Activated B cell treated with CpG ODN at 0.5 μM for 24 hours (primary cell): ENCODE measurements at regions not wholly inside any gene's neighbourhood (a gene's known extent, or its start where the extent isn't known, plus 50 kb on each side); places are given as distances from the start of the nearest gene placed in this dataset.

Experiments
- ATAC-seq: fragments of 200-7000 bp; cut with Tn5 transposase; one replicate; pipeline ENCODE4 v1.10.0; 2021; ENCODE audit warnings: low read depth, mild to moderate bottlenecking, moderate library complexity
- CTCF ChIA-PET: fragments of 350-600 bp; sonication (Branson Sonifier 250); formaldehyde crosslinking; loops from one replicate; lab custom pipeline; 2021; ENCODE audit warnings: antibody characterized with exemption; lab: Charles Lee
- POLR2A ChIA-PET: fragments of 350-600 bp; sonication (Branson Sonifier 250); formaldehyde crosslinking; loops from one replicate; lab custom pipeline; 2021; ENCODE audit warnings: antibody characterized with exemption; lab: Charles Lee
- DNase-seq: peaks from one replicate; pipeline ENCODE4 v3.0.0; 2022
- H3K27ac Mint-ChIP-seq: one replicate; pipeline ENCODE4 v1.8.0; 2020; ENCODE audit warnings: mixed read lengths
- H3K27me3 Mint-ChIP-seq: one replicate; pipeline ENCODE4 v1.8.0; 2021; ENCODE audit warnings: mixed read lengths
- H3K36me3 Mint-ChIP-seq: one replicate; pipeline ENCODE4 v1.8.0; 2021; ENCODE audit warnings: low read depth, mixed read lengths
- H3K4me1 Mint-ChIP-seq: one replicate; pipeline ENCODE4 v1.8.0; 2021; ENCODE audit warnings: mixed read lengths
- H3K4me3 Mint-ChIP-seq: one replicate; pipeline ENCODE4 v1.8.0; 2020; ENCODE audit warnings: mild to moderate bottlenecking, mixed read lengths
- H3K9me3 Mint-ChIP-seq: one replicate; pipeline ENCODE4 v1.8.0; 2020; ENCODE audit warnings: mixed read lengths
- intact Hi-C: fragments of 100-400 bp; cut with micrococcal nuclease; formaldehyde crosslinking; loops from one replicate; pipeline ENCODE4 v1.15.1; 2024
- TF ChIP-seq, protein P1 (sequence below): fragments of 200-600 bp; IDR thresholded peaks from one replicate; pipeline ENCODE4 v1.8.0; 2022; ENCODE audit warnings: antibody characterized with exemption, mild to moderate bottlenecking

DNA sequence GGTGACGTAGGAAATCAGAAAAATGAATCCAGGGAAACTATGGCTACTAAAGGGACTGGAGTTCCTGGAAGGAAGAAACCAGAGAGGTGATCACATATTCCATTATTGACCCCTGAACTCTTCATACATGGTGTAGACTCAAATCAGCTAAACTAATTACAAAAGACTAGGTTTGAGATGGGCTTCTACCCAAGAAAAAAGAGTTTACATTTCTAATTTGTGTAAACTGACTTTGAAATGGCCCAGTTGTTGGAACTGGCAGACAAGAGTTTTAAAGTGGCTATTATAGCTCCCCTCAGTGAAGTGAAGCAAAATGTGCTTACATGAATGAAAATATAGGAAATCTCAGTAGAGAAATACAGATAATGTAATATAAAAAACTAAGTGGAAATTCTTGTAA lies 1619.4 kb upstream of the SEL1L start:
- ChIA-PET POLR2A (no interaction called here), CTCF (no interaction called here)
- Mint-ChIP-seq H3K27me3 (no peaks in the 10 kb centered on the region), H3K9me3 (peaks cover 4% of the 10 kb centered on the region), H3K4me1 (no peaks in the 10 kb centered on the region), H3K4me3 (no peak overlapping the region), H3K36me3 (no peaks in the 10 kb centered on the region), H3K27ac (no peak overlapping the region)
- TF ChIP-seq, protein P1, sequence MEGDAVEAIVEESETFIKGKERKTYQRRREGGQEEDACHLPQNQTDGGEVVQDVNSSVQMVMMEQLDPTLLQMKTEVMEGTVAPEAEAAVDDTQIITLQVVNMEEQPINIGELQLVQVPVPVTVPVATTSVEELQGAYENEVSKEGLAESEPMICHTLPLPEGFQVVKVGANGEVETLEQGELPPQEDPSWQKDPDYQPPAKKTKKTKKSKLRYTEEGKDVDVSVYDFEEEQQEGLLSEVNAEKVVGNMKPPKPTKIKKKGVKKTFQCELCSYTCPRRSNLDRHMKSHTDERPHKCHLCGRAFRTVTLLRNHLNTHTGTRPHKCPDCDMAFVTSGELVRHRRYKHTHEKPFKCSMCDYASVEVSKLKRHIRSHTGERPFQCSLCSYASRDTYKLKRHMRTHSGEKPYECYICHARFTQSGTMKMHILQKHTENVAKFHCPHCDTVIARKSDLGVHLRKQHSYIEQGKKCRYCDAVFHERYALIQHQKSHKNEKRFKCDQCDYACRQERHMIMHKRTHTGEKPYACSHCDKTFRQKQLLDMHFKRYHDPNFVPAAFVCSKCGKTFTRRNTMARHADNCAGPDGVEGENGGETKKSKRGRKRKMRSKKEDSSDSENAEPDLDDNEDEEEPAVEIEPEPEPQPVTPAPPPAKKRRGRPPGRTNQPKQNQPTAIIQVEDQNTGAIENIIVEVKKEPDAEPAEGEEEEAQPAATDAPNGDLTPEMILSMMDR, result no peak
- DNase-seq (no peak), ATAC-seq (no peak)
- intact Hi-C loops, result no loop called here

DNA sequence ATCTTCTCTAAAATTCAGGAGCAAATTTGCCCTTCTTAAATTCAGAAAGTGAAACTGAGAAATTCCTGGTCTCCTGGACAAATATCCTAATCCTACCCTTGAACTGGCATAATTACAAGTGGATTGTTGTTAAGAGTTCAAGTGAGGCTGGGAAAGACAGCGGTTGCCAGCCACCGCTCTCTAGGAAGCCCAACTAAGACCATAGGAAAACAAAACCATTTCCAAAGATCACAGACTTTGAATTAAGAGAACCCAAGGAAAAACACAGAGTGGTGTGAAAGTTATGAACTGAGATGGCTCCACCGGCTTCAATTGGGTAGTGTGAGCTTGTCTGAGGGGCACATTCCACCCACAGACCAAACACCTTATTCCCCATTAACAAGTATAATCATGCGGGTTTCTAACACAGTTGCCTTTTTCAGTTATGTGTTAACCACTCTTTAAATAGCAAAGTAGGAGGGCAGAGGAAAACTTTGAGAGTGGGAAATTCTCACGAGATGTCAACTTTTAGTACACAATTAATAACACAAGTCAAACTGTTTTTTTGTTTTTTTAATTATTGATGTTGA lies 1628.8 kb upstream of the SEL1L start:
- H3K9me3 Mint-ChIP-seq, result peaks cover 11% of the 10 kb centered on the region
- H3K27me3 Mint-ChIP-seq, result no peaks in the 10 kb centered on the region
- intact Hi-C loops, result no loop called here
- no peaks in the 10 kb centered on the region for H3K36me3 Mint-ChIP-seq
- TF ChIP-seq, protein P1, result no peak
- CTCF ChIA-PET, result no interaction called here
- H3K4me3 Mint-ChIP-seq, result no peak overlapping the region
- H3K4me1 Mint-ChIP-seq, result no peaks in the 10 kb centered on the region
- DNase-seq, result no peak
- H3K27ac Mint-ChIP-seq, result no peak overlapping the region
- ATAC-seq, result no peak
- POLR2A ChIA-PET, result no interaction called here

DNA sequence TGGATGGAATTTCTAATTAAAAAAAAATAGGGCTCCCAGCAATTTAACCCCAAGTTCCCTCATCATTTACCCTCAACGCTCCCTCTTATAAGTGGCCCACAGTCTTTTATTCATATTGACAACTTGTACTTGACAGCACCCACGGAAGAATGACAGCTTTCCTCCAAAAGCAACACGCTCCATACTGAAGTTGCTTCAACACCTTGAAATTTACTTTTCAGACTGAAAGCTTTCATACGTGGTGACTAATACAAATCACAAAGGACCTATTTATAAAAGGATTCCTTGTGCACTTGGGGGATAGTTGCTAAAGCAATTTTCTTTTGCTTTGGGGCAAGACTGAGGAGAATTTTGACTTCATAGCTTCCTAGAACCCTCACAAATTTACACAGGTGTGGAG lies 1629.4 kb upstream of the SEL1L start:
- Mint-ChIP-seq H3K36me3 (no peaks in the 10 kb centered on the region), H3K4me3 (no peak overlapping the region), H3K4me1 (no peaks in the 10 kb centered on the region), H3K9me3 (peaks cover 11% of the 10 kb centered on the region), H3K27ac (no peak overlapping the region), H3K27me3 (no peaks in the 10 kb centered on the region)
- ChIA-PET POLR2A (no interaction called here), CTCF (no interaction called here)
- TF ChIP-seq, protein P1, result no peak
- intact Hi-C loops, result no loop called here
- DNase-seq (no peak), ATAC-seq (no peak)

DNA sequence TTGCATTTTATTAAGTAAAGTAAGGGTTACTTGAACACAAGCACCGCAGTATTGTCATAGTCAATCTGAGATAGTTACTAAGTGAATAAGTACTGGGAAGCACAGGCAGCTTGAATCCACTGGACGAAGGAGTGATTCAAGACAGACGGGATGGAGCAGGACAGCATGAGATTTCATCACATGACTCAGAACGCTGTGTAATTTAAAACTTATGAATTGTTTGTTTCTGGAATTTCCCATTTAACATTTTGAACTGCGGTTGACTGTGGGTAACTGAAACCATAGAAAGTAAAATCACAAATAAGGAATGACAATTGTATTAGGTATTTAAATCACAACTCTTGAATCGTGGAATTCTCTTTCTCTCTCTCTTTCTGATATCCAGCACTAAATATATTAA lies 1630.4 kb upstream of the SEL1L start:
- Mint-ChIP-seq H3K4me1 (no peaks in the 10 kb centered on the region), H3K36me3 (no peaks in the 10 kb centered on the region), H3K4me3 (no peak overlapping the region), H3K27me3 (no peaks in the 10 kb centered on the region), H3K9me3 (peaks cover 11% of the 10 kb centered on the region), H3K27ac (no peak overlapping the region)
- intact Hi-C loops, result no loop called here
- TF ChIP-seq, protein P1, result no peak
- ChIA-PET POLR2A (no interaction called here), CTCF (no interaction called here)
- DNase-seq, result no peak
- no peak for ATAC-seq

DNA sequence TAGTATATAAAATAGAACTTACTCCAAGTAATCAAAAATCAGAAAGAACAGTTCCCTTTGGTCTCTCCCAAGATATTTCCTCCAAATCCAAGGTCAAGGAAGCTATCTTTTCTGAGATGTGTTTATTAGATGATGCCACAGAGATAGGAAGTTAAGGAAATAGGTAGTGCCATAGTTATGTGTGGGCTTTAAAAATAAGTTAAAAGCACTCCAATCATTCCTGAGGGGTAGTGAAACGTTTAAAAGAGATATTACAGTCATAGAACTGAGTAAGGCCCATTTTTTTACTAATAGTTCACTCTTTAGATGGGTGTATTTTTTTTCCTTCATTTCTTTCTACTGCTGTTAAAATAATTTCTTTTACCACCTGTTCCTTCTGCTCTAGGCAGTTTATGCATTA lies 1630.9 kb upstream of the SEL1L start:
- intact Hi-C loops, result no loop called here
- H3K9me3 Mint-ChIP-seq, result peaks cover 11% of the 10 kb centered on the region

More for the DNA sequence above, 1630.9 kb upstream of the SEL1L start:
- ChIA-PET CTCF (no interaction called here), POLR2A (no interaction called here)
- DNase-seq (no peak), ATAC-seq (no peak)
- Mint-ChIP-seq H3K4me3 (no peak overlapping the region), H3K4me1 (no peaks in the 10 kb centered on the region), H3K27ac (no peak overlapping the region), H3K36me3 (no peaks in the 10 kb centered on the region), H3K27me3 (no peaks in the 10 kb centered on the region)
- TF ChIP-seq, protein P1, result no peak
